ENCODE measurements at regions not wholly inside any gene's neighbourhood (a gene's known extent, or its start where the extent isn't known, plus 50 kb on each side); places are given as distances from the start of the nearest gene placed in this dataset.

- intact Hi-C loops (cut with DNase I), result no loop called here
- no peaks in the 10 kb centered on the region for H3K36me3 ChIP-seq (ENCODE audit: insufficient read depth in 1 of 2, low read depth in 1 of 2)
- no peak overlapping the region for H3K4me3 ChIP-seq
- TF ChIP-seq CTCF (IDR thresholded peaks at IDR 0.05), result no peak
- DNase-seq (no peak), ATAC-seq (no peak)
- 76 to 80% (median 79%) methylated on average over 5 of the region's 5 CpGs for WGBS, 3 donors
- H3K27ac ChIP-seq, result no peak overlapping the region
- no peaks in the 10 kb centered on the region for H3K4me1 ChIP-seq
- H3K9me3 ChIP-seq, result no peaks in the 10 kb centered on the region
- no peaks in the 10 kb centered on the region for H3K27me3 ChIP-seq (ENCODE audit: insufficient read depth in 3 of 3, low read length in 2 of 3)
Measured at GRCh38 chr13:38473305-38473704, 123.7 kb downstream of the UFM1 start.

- WGBS, 3 donors, result 80 to 91% (median 80%) methylated on average over 2 of the region's 2 CpGs
- H3K36me3 ChIP-seq (ENCODE audit: insufficient read depth in 1 of 2, low read depth in 1 of 2), result no peaks in the 10 kb centered on the region
- intact Hi-C loops (cut with DNase I), result no loop called here
- DNase-seq (no peak), ATAC-seq (no peak)
- H3K4me1 ChIP-seq, result no peaks in the 10 kb centered on the region
- H3K27me3 ChIP-seq (ENCODE audit: insufficient read depth in 3 of 3, low read length in 2 of 3), result no peaks in the 10 kb centered on the region
- no peak overlapping the region for H3K27ac ChIP-seq
- TF ChIP-seq CTCF (IDR thresholded peaks at IDR 0.05), result no peak
- H3K4me3 ChIP-seq, result no peak overlapping the region
- H3K9me3 ChIP-seq, result no peaks in the 10 kb centered on the region
Measured at GRCh38 chr13:38477676-38478075, 128.0 kb downstream of the UFM1 start.

- no peaks in the 10 kb centered on the region for H3K9me3 ChIP-seq
- H3K27me3 ChIP-seq (ENCODE audit: insufficient read depth in 3 of 3, low read length in 2 of 3), result no peaks in the 10 kb centered on the region
- no peaks in the 10 kb centered on the region for H3K36me3 ChIP-seq (ENCODE audit: insufficient read depth in 1 of 2, low read depth in 1 of 2)
- no peak for TF ChIP-seq CTCF (IDR thresholded peaks at IDR 0.05)
- no peak for ATAC-seq
- no peaks in the 10 kb centered on the region for H3K4me1 ChIP-seq
- DNase-seq, result no peak
- H3K27ac ChIP-seq, result no peak overlapping the region
- 73 to 100% (median 76%) methylated on average over 1 of the region's 1 CpG for WGBS, 3 donors
- intact Hi-C loops (cut with DNase I), result no loop called here
- H3K4me3 ChIP-seq, result no peak overlapping the region
Measured at GRCh38 chr13:38483623-38484022, 134.0 kb downstream of the UFM1 start.

- WGBS, 3 donors, result 60 to 62% (median 62%) methylated on average over 3 of the region's 3 CpGs
- intact Hi-C loops (cut with DNase I), result no loop called here
- no peak overlapping the region for H3K4me3 ChIP-seq
- no peaks in the 10 kb centered on the region for H3K36me3 ChIP-seq (ENCODE audit: insufficient read depth in 1 of 2, low read depth in 1 of 2)
- no peaks in the 10 kb centered on the region for H3K4me1 ChIP-seq
- DNase-seq, result no peak
- no peak overlapping the region for H3K27ac ChIP-seq
- H3K9me3 ChIP-seq, result no peaks in the 10 kb centered on the region
- H3K27me3 ChIP-seq (ENCODE audit: insufficient read depth in 3 of 3, low read length in 2 of 3), result peaks cover 0 to 2% (median 0%) of the 10 kb centered on the region in 3 donors
- TF ChIP-seq CTCF (IDR thresholded peaks at IDR 0.05), result no peak
- no peak for ATAC-seq
Measured at GRCh38 chr13:38490657-38491056, 141.0 kb downstream of the UFM1 start.

GRCh38 chr13:38494445-38494844, 144.8 kb downstream of the UFM1 start:
- 35 to 50% (median 49%) methylated on average over 2 of the region's 2 CpGs for WGBS, 3 donors
- ATAC-seq, result no peak

More at GRCh38 chr13:38494445-38494844, 144.8 kb downstream of the UFM1 start:
- Histone ChIP-seq H3K4me3 (no peak overlapping the region), H3K4me1 (no peaks in the 10 kb centered on the region), H3K27ac (no peak overlapping the region), H3K36me3 (ENCODE audit: insufficient read depth in 1 of 2, low read depth in 1 of 2) (no peaks in the 10 kb centered on the region), H3K9me3 (no peaks in the 10 kb centered on the region), H3K27me3 (ENCODE audit: insufficient read depth in 3 of 3, low read length in 2 of 3) (peaks cover 0 to 2% (median 0%) of the 10 kb centered on the region in 3 donors)
- TF ChIP-seq CTCF (IDR thresholded peaks at IDR 0.05), result no peak
- intact Hi-C loops (cut with DNase I), result no loop called here
- no peak for DNase-seq
